Sigmoid colon (tissue), 4 donors: ENCODE measurements at regions not wholly inside any gene's neighbourhood (a gene's known extent, or its start where the extent isn't known, plus 50 kb on each side); places are given as distances from the start of the nearest gene placed in this dataset.

Source experiments
- CTCF ChIP-seq, 4 experiments: fragments of 450-650 bp in 3 of 4; fragments of 200-600 bp in 1 of 4; IDR thresholded peaks; one replicate each; pipeline ENCODE4 v1.5.1; 2016 to 2019; ENCODE audit warnings: antibody characterized with exemption in 4 of 4, mild to moderate bottlenecking in 3 of 4, moderate library complexity in 2 of 4
- EP300 ChIP-seq, 4 donors: sonication (generic); formaldehyde crosslinking; IDR thresholded peaks; one replicate each; pipeline ENCODE4 v1.6.1; 2017; ENCODE audit warnings: antibody characterized with exemption in 4 of 4
- POLR2A ChIP-seq, 2 donors: fragments of 450-650 bp; IDR thresholded peaks; one replicate each; pipeline ENCODE4 v1.6.1; 2016; ENCODE audit warnings: antibody characterized with exemption in 2 of 2, mild to moderate bottlenecking in 2 of 2, moderate library complexity in 2 of 2
- POLR2AphosphoS5 ChIP-seq, 4 donors: sonication (generic); formaldehyde crosslinking; IDR thresholded peaks; one replicate each; pipeline ENCODE4 v1.6.1; 2017; ENCODE audit warnings: antibody characterized with exemption in 4 of 4

DNA sequence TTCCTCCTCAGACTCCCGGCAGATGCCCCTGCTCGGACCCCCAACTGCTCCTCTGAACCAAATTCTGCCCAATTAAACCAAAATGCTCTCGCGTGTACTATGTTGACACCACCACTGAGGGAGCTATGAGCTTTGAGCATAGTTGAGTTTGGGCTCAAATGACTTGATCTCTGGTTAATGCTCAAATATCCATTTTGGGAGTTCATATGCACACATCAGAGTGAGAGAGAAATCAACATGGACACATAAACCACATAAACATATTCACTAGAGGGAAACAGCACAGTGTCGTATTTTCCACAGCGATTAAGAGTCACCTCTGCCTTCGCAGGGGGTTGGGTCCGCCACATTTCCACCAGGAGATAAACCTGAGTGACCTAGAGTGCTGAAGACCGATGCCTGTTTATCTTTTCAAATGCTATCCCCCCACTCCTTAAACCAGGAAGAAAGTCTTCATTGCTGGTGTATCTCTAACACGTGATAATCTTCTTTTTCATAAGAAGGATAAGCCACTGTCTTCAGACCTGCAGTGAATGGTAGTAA is 59.4 kb upstream of the FOXN3 start:
- TF ChIP-seq CTCF (IDR thresholded peaks at IDR 0.05) (no peak), POLR2A (IDR thresholded peaks at IDR 0.05) (no peak), EP300 (IDR thresholded peaks at IDR 0.05) (no peak), POLR2AphosphoS5 (IDR thresholded peaks at IDR 0.05) (no peak)
